ENCODE measurements at regions not wholly inside any gene's neighbourhood (a gene's known extent, or its start where the extent isn't known, plus 50 kb on each side); places are given as distances from the start of the nearest gene placed in this dataset.

DNA sequence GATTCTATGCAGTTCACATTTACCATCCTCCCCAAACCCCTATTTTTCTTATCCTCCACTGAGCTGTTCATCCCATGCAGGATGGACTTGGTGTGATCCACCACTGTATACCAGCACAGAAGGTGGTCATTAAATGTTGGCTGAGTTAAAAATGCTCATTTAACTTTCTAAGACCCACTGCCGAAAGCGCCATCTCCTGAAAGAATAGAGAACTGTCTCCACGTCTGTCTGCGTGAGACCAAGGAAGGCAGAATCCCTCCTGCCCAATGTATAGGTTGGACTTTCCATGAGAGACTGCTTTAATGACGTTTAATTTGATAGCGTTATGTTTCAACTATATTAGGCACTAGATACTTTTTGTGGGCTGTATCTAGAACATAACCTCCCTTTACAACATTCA, 124.3 kb downstream of the GPAM start (continued):
- TF ChIP-seq, protein P1, sequence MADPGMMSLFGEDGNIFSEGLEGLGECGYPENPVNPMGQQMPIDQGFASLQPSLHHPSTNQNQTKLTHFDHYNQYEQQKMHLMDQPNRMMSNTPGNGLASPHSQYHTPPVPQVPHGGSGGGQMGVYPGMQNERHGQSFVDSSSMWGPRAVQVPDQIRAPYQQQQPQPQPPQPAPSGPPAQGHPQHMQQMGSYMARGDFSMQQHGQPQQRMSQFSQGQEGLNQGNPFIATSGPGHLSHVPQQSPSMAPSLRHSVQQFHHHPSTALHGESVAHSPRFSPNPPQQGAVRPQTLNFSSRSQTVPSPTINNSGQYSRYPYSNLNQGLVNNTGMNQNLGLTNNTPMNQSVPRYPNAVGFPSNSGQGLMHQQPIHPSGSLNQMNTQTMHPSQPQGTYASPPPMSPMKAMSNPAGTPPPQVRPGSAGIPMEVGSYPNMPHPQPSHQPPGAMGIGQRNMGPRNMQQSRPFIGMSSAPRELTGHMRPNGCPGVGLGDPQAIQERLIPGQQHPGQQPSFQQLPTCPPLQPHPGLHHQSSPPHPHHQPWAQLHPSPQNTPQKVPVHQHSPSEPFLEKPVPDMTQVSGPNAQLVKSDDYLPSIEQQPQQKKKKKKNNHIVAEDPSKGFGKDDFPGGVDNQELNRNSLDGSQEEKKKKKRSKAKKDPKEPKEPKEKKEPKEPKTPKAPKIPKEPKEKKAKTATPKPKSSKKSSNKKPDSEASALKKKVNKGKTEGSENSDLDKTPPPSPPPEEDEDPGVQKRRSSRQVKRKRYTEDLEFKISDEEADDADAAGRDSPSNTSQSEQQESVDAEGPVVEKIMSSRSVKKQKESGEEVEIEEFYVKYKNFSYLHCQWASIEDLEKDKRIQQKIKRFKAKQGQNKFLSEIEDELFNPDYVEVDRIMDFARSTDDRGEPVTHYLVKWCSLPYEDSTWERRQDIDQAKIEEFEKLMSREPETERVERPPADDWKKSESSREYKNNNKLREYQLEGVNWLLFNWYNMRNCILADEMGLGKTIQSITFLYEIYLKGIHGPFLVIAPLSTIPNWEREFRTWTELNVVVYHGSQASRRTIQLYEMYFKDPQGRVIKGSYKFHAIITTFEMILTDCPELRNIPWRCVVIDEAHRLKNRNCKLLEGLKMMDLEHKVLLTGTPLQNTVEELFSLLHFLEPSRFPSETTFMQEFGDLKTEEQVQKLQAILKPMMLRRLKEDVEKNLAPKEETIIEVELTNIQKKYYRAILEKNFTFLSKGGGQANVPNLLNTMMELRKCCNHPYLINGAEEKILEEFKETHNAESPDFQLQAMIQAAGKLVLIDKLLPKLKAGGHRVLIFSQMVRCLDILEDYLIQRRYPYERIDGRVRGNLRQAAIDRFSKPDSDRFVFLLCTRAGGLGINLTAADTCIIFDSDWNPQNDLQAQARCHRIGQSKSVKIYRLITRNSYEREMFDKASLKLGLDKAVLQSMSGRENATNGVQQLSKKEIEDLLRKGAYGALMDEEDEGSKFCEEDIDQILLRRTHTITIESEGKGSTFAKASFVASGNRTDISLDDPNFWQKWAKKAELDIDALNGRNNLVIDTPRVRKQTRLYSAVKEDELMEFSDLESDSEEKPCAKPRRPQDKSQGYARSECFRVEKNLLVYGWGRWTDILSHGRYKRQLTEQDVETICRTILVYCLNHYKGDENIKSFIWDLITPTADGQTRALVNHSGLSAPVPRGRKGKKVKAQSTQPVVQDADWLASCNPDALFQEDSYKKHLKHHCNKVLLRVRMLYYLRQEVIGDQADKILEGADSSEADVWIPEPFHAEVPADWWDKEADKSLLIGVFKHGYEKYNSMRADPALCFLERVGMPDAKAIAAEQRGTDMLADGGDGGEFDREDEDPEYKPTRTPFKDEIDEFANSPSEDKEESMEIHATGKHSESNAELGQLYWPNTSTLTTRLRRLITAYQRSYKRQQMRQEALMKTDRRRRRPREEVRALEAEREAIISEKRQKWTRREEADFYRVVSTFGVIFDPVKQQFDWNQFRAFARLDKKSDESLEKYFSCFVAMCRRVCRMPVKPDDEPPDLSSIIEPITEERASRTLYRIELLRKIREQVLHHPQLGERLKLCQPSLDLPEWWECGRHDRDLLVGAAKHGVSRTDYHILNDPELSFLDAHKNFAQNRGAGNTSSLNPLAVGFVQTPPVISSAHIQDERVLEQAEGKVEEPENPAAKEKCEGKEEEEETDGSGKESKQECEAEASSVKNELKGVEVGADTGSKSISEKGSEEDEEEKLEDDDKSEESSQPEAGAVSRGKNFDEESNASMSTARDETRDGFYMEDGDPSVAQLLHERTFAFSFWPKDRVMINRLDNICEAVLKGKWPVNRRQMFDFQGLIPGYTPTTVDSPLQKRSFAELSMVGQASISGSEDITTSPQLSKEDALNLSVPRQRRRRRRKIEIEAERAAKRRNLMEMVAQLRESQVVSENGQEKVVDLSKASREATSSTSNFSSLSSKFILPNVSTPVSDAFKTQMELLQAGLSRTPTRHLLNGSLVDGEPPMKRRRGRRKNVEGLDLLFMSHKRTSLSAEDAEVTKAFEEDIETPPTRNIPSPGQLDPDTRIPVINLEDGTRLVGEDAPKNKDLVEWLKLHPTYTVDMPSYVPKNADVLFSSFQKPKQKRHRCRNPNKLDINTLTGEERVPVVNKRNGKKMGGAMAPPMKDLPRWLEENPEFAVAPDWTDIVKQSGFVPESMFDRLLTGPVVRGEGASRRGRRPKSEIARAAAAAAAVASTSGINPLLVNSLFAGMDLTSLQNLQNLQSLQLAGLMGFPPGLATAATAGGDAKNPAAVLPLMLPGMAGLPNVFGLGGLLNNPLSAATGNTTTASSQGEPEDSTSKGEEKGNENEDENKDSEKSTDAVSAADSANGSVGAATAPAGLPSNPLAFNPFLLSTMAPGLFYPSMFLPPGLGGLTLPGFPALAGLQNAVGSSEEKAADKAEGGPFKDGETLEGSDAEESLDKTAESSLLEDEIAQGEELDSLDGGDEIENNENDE (IDR thresholded peaks at IDR 0.05; ENCODE audit: insufficient replicate concordance, low read length), result no peak
- peak; percentile 31 to 49 for TF ChIP-seq RAD21 (IDR thresholded peaks at IDR 0.05 in 1 of 2, conservative IDR thresholded peaks at IDR 0.05 in 1 of 2; ENCODE audit: low read depth in 2 of 2, low read length in 2 of 2)
- TF ChIP-seq, protein P2, sequence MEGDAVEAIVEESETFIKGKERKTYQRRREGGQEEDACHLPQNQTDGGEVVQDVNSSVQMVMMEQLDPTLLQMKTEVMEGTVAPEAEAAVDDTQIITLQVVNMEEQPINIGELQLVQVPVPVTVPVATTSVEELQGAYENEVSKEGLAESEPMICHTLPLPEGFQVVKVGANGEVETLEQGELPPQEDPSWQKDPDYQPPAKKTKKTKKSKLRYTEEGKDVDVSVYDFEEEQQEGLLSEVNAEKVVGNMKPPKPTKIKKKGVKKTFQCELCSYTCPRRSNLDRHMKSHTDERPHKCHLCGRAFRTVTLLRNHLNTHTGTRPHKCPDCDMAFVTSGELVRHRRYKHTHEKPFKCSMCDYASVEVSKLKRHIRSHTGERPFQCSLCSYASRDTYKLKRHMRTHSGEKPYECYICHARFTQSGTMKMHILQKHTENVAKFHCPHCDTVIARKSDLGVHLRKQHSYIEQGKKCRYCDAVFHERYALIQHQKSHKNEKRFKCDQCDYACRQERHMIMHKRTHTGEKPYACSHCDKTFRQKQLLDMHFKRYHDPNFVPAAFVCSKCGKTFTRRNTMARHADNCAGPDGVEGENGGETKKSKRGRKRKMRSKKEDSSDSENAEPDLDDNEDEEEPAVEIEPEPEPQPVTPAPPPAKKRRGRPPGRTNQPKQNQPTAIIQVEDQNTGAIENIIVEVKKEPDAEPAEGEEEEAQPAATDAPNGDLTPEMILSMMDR (IDR thresholded peaks at IDR 0.05; ENCODE audit: control extremely low read depth in 1 of 3, insufficient read depth in 1 of 3, low read depth in 1 of 3, low read length in 3 of 3), result peak; percentile 20 to 44 (median 41)

All from H1 (cell line).